Natural killer cell treated with Interleukin-12 subunit alpha and Interleukin-12 subunit beta and Interleukin-15 and Interleukin-18, amount 100 ng/mL, for 72 hours (primary cell): ENCODE measurements at regions not wholly inside any gene's neighbourhood (a gene's known extent, or its start where the extent isn't known, plus 50 kb on each side); places are given as distances from the start of the nearest gene placed in this dataset.
A peak's percentile ranks its signal among the peaks of the same experiment; 100 is the strongest.

Experiments used
- ATAC-seq, 2 donors: fragments of 150-1000 bp; cut with Tn5 transposase in 1 of 2; sonication (Bioruptor Pico), chemical (Tn5 transposase) in 1 of 2; 2 replicates each; pipeline ENCODE4 v1.10.0; 2021
- DNase-seq: peaks from one replicate; pipeline ENCODE4 v3.0.0; 2022; ENCODE audit warnings: low spot score
- H3K27ac Mint-ChIP-seq, 2 donors: 1 replicate in 1 of 2; 2 replicates in 1 of 2; pipeline ENCODE4 v1.8.0; 2022; ENCODE audit warnings: mixed read lengths in 2 of 2, mild to moderate bottlenecking in 1 of 2, moderate library complexity in 1 of 2
- H3K27me3 Mint-ChIP-seq, 2 donors: 1 replicate in 1 of 2; 2 replicates in 1 of 2; pipeline ENCODE4 v1.8.0; 2022; ENCODE audit warnings: mixed read lengths in 2 of 2
- H3K36me3 Mint-ChIP-seq: one replicate; pipeline ENCODE4 v1.8.0; 2022; ENCODE audit warnings: mixed read lengths
- H3K4me1 Mint-ChIP-seq, 2 donors: 1 replicate in 1 of 2; 2 replicates in 1 of 2; pipeline ENCODE4 v1.8.0; 2022; ENCODE audit warnings: low read depth in 2 of 2, mixed read lengths in 2 of 2, mild to moderate bottlenecking in 1 of 2
- H3K4me3 Mint-ChIP-seq: one replicate; pipeline ENCODE4 v1.8.0; 2022; ENCODE audit warnings: mixed read lengths
- H3K9me3 Mint-ChIP-seq: 2 replicates; pipeline ENCODE4 v1.8.0; 2022; ENCODE audit warnings: mixed read lengths

DNA sequence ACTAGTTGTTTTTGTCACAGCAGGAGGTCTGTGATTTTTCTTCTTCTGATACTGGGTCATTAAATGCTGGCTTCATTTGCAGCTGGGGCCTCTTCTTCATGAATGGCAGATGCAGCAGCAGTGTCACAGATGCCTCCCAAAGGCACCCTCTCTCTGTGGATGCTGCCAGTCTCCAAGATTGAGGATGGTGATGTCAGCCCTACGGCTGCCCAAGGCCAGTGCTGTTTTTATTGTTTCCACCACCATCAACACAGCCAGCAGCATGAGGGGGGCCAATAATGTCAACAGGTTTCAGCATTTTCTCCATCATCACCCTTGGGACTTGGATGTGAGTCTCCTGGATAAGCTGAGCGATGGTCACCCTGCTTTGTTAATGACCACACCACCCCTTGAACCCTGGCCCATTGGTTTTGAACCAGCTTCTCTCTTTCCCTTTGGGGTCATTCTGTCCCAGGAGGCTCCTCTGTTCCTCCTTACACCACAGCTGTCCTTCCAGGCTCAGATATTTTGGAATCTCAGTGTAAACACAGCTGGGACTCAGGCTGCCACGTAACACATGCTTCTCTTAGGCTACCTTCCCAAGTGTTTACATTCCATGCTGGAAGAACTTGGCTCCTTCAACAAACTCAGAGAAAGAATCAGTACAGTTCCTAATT is 151.7 kb upstream of the DDHD1 start:
- ATAC-seq (no peak), DNase-seq (no peak)
- Mint-ChIP-seq H3K27ac (no peak overlapping the region), H3K9me3 (peaks cover 4% of the 10 kb centered on the region), H3K4me3 (no peak overlapping the region), H3K4me1 (peaks cover 5 to 8% of the 10 kb centered on the region in 2 donors), H3K36me3 (peaks cover 6% of the 10 kb centered on the region), H3K27me3 (peaks cover 0 to 4% of the 10 kb centered on the region in 2 donors)

- Mint-ChIP-seq H3K9me3 (no peaks in the 10 kb centered on the region), H3K27me3 (no peaks in the 10 kb centered on the region), H3K27ac (no peak overlapping the region), H3K36me3 (no peaks in the 10 kb centered on the region), H3K4me1 (no peaks in the 10 kb centered on the region), H3K4me3 (no peak overlapping the region)
- no peak for ATAC-seq
- DNase-seq: no peak
Measured at GRCh38 chr14:53295985-53296582, 143.0 kb upstream of the DDHD1 start.

GRCh38 chr14:53295372-53295771 is 142.2 kb upstream of the DDHD1 start:
- H3K4me3 Mint-ChIP-seq: no peak overlapping the region
- DNase-seq: no peak
- no peaks in the 10 kb centered on the region for H3K36me3 Mint-ChIP-seq
- ATAC-seq: no peak
- H3K27ac Mint-ChIP-seq: no peak overlapping the region
- H3K4me1 Mint-ChIP-seq: no peaks in the 10 kb centered on the region
- no peaks in the 10 kb centered on the region for H3K9me3 Mint-ChIP-seq
- no peaks in the 10 kb centered on the region for H3K27me3 Mint-ChIP-seq

- ATAC-seq: no peak
- H3K27ac Mint-ChIP-seq: no peak overlapping the region
- H3K4me1 Mint-ChIP-seq: no peaks in the 10 kb centered on the region
- no peak for DNase-seq
- no peaks in the 10 kb centered on the region for H3K36me3 Mint-ChIP-seq
- H3K9me3 Mint-ChIP-seq: no peaks in the 10 kb centered on the region
- no peak overlapping the region for H3K4me3 Mint-ChIP-seq
- H3K27me3 Mint-ChIP-seq: peaks cover 0 to 2% of the 10 kb centered on the region in 2 donors
Measured at GRCh38 chr14:53286301-53286700, 133.2 kb upstream of the DDHD1 start.

- Mint-ChIP-seq H3K4me1 (no peaks in the 10 kb centered on the region), H3K27me3 (peaks cover 0 to 2% of the 10 kb centered on the region in 2 donors), H3K9me3 (peaks cover 1% of the 10 kb centered on the region), H3K4me3 (no peak overlapping the region), H3K36me3 (no peaks in the 10 kb centered on the region), H3K27ac (no peak overlapping the region)
- DNase-seq (no peak), ATAC-seq (no peak)
Measured at GRCh38 chr14:53285821-53286220, 132.7 kb upstream of the DDHD1 start.

DNA sequence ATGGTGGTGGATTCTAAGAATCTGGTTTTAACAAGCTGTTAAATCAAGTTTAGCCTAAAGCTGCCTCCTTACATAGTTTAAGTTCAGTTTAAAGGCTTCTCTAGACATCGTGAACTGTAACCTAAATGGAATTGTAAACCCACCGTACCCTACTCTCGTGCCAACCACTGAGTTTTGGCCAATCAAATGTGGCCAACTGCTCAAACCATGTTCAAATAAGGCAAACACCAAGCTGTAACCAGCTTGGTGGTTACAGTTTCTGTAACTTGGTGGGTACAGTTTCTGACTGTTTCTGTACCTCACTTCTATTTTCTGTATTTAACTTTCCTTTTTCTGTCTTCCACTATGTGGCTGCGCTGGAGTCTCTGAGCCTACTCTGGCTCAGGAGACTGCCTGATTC is 131.9 kb upstream of the DDHD1 start:
- H3K27me3 Mint-ChIP-seq: peaks cover 0 to 2% of the 10 kb centered on the region in 2 donors
- DNase-seq (no peak), ATAC-seq (no peak)
- H3K36me3 Mint-ChIP-seq: no peaks in the 10 kb centered on the region
- no peaks in the 10 kb centered on the region for H3K4me1 Mint-ChIP-seq
- peaks cover 4% of the 10 kb centered on the region for H3K9me3 Mint-ChIP-seq
- H3K4me3 Mint-ChIP-seq: no peak overlapping the region
- H3K27ac Mint-ChIP-seq: no peak overlapping the region

DNA sequence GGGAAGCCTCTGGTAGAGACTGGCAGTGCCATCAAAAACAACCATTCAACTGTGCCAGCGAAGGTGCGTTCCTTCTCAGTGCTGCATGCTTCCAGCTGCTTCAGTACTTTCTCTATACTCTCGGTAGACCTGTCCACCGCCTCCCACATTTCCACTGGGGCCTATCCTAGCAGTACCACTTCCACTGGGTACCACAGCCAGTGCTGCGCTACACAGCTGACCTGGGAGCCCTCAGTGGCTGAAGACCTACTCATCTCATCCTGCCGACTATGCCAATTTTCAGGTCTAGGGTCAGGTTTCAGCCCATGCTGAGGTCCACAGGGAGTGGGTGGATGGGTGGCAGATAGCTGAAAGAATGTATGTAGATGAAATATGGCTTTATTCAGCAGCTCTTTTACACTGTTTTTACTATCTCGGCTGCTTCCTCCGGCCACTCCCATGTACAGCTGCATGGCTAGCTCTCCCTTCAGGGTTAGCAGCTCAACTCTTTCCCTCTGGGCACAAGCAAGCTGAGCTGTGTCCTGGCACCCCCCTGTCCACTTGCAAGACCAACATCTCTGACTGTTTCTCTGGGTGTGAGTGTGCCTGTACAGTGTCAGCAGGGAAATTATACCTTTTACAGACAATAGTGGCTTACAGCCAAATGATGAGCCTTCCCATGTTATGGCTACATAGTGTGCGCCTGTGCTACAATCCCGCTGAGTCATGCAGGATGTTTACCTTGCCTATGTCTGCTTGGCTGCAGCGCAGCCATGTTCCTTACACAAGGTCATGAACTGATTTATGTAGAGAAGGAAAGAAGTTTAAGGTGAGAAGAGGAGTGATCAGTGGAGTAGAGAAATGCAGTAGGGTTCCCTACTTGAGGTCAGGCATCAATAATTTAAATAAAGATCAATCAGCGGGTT is 125.7 kb upstream of the DDHD1 start:
- ATAC-seq: peak in 1 of 2 donors; percentile 50

DNA sequence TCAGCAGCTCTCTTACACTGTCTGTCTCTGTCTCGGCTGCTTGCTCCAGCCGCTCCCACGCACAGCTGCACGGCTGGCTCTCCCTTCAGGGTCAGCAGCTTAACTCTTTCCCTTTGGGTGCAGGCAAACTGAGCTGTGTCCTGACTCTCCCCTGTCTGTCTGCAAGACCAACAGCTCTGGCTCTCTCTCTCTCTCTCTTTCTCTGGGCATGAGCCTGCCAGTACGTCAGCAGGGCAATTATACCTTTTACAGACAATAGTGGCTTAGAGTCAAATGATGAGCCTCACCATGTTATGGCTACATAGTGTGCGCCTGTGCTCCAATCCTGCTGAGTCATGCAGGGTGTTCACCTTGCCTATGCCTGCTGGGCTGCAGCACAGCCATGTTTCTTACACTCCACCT is 120.5 kb upstream of the DDHD1 start:
- no peaks in the 10 kb centered on the region for H3K27me3 Mint-ChIP-seq
- no peak overlapping the region for H3K27ac Mint-ChIP-seq

More for the DNA sequence above, 125.7 kb upstream of the DDHD1 start:
- Mint-ChIP-seq H3K27me3 (peaks cover 0 to 2% of the 10 kb centered on the region in 2 donors), H3K4me1 (no peaks in the 10 kb centered on the region), H3K4me3 (no peak overlapping the region), H3K27ac (no peak overlapping the region), H3K36me3 (peaks cover 8% of the 10 kb centered on the region), H3K9me3 (peaks cover 8% of the 10 kb centered on the region)
- DNase-seq: no peak

DNA sequence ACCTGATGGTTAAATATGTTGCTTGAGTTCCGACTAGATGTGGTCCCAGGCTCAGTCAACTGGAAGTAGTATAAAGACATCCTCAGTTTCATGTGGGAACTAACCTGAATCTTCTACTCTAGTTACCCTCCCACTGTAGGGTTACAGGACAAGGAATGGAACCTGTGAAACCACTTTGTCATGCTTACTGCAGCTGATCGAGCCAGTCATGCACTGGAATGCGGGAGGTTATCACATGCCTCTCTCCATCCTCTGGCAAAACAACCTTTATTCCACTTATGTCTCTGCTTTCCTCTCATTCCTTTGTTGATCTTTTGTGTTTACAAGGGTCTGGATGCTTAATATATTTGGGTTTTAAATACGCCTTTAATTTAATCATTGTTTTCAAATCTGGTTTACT is 111.9 kb upstream of the DDHD1 start:
- H3K36me3 Mint-ChIP-seq: peaks cover 26% of the 10 kb centered on the region
- peaks cover 0 to 6% of the 10 kb centered on the region in 2 donors for H3K27me3 Mint-ChIP-seq
- DNase-seq (no peak), ATAC-seq (no peak)
- H3K9me3 Mint-ChIP-seq: peaks cover 19% of the 10 kb centered on the region
- peaks cover 0 to 7% of the 10 kb centered on the region in 2 donors for H3K4me1 Mint-ChIP-seq
- no peak overlapping the region for H3K4me3 Mint-ChIP-seq
- no peak overlapping the region for H3K27ac Mint-ChIP-seq

More for the DNA sequence above, 120.5 kb upstream of the DDHD1 start:
- Mint-ChIP-seq H3K36me3 (peaks cover 9% of the 10 kb centered on the region), H3K4me3 (no peak overlapping the region), H3K9me3 (peaks cover 2% of the 10 kb centered on the region), H3K4me1 (no peaks in the 10 kb centered on the region)
- ATAC-seq (no peak), DNase-seq (no peak)

GRCh38 chr14:53260928-53261327 is 107.8 kb upstream of the DDHD1 start:
- DNase-seq: no peak
- peaks cover 16% of the 10 kb centered on the region for H3K9me3 Mint-ChIP-seq

GRCh38 chr14:53260286-53260685 is 107.2 kb upstream of the DDHD1 start:
- DNase-seq: no peak
- peaks cover 16% of the 10 kb centered on the region for H3K9me3 Mint-ChIP-seq
- H3K4me1 Mint-ChIP-seq: peaks cover 0 to 7% of the 10 kb centered on the region in 2 donors
- H3K36me3 Mint-ChIP-seq: peaks cover 21% of the 10 kb centered on the region
- H3K4me3 Mint-ChIP-seq: no peak overlapping the region
- H3K27ac Mint-ChIP-seq: no peak overlapping the region
- ATAC-seq: no peak
- peaks cover 0 to 6% of the 10 kb centered on the region in 2 donors for H3K27me3 Mint-ChIP-seq

More at GRCh38 chr14:53260928-53261327, 107.8 kb upstream of the DDHD1 start:
- H3K36me3 Mint-ChIP-seq: peaks cover 21% of the 10 kb centered on the region
- ATAC-seq: no peak
- peaks cover 0 to 6% of the 10 kb centered on the region in 2 donors for H3K27me3 Mint-ChIP-seq
- H3K27ac Mint-ChIP-seq: no peak overlapping the region
- no peak overlapping the region for H3K4me3 Mint-ChIP-seq
- peaks cover 0 to 7% of the 10 kb centered on the region in 2 donors for H3K4me1 Mint-ChIP-seq

DNA sequence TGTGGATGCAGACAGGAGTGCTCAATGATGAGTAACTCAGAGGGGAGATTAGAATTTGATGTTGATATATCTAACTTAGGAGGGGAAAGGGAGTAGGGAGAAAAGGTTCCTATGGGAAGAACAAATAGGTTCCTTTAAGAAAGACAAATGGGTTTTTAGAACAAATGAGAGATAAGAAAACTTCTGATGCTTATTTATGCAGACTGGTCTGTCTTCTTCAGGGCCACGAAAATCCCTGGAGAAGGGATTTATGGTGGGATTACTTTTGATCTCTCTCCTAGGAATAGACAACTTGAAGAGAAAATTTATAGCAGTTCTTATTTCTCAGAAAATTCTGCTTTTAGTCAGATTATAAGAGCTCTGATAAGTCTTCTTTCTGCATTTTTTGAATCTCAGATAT is 99.0 kb upstream of the DDHD1 start:
- Mint-ChIP-seq H3K27ac (no peak overlapping the region), H3K4me1 (no peaks in the 10 kb centered on the region), H3K27me3 (peaks cover 6 to 11% of the 10 kb centered on the region in 2 donors), H3K36me3 (peaks cover 14% of the 10 kb centered on the region), H3K4me3 (no peak overlapping the region), H3K9me3 (no peaks in the 10 kb centered on the region)
- ATAC-seq (no peak), DNase-seq (no peak)

DNA sequence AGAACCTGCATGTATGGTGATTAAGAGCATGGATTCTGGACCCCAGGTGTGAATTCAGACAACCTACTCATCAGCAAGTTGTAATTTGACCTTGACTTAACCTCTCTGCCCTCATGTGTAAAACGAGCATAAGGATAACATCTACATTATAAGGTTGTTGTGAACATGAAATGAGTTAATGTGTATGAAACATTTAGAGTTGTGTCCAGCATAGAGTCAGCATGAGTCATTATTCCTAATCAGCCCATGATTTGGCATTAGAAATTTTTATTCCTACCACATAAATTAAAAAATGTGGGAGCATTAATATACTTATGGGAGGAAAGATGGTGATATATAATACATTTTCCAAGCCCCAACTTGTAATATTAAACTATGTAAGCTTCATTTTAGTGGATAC is 95.9 kb upstream of the DDHD1 start:
- Mint-ChIP-seq H3K27me3 (peaks cover 6 to 11% of the 10 kb centered on the region in 2 donors), H3K27ac (no peak overlapping the region), H3K4me1 (no peaks in the 10 kb centered on the region), H3K36me3 (peaks cover 8% of the 10 kb centered on the region), H3K4me3 (no peak overlapping the region), H3K9me3 (no peaks in the 10 kb centered on the region)
- no peak for ATAC-seq
- DNase-seq: no peak
